Activated CD4-positive, alpha-beta T cell treated with anti-CD3 and anti-CD28 coated beads for 36 hours (primary cell): ENCODE measurements at regions not wholly inside any gene's neighbourhood (a gene's known extent, or its start where the extent isn't known, plus 50 kb on each side); places are given as distances from the start of the nearest gene placed in this dataset.

Experiments
- ATAC-seq: fragments of 200-7000 bp; cut with Tn5 transposase; one replicate; pipeline ENCODE4 v1.10.0; 2021; ENCODE audit warnings: mild to moderate bottlenecking, moderate library complexity
- CTCF ChIA-PET: fragments of 350-600 bp; sonication (Branson Sonifier 250); formaldehyde crosslinking; loops from one replicate; lab custom pipeline; 2021; ENCODE audit warnings: antibody characterized with exemption; lab: Charles Lee
- POLR2A ChIA-PET: fragments of 350-600 bp; sonication (Branson Sonifier 250); formaldehyde crosslinking; loops from one replicate; lab custom pipeline; 2021; ENCODE audit warnings: antibody characterized with exemption, inconsistent platforms; lab: Charles Lee
- DNase-seq: peaks from one replicate; pipeline ENCODE4 v3.0.0-alpha.2; 2020
- H3K27ac Mint-ChIP-seq: one replicate; pipeline ENCODE4 v1.8.0; 2021; ENCODE audit warnings: mixed read lengths
- H3K27me3 Mint-ChIP-seq: one replicate; pipeline ENCODE4 v1.8.0; 2021; ENCODE audit warnings: mixed read lengths
- H3K36me3 Mint-ChIP-seq: one replicate; pipeline ENCODE4 v1.8.0; 2021; ENCODE audit warnings: low read depth, mixed read lengths
- H3K4me1 Mint-ChIP-seq: one replicate; pipeline ENCODE4 v1.8.0; 2021; ENCODE audit warnings: mixed read lengths
- H3K4me3 Mint-ChIP-seq: one replicate; pipeline ENCODE4 v1.8.0; 2021; ENCODE audit warnings: mild to moderate bottlenecking, moderate library complexity, mixed read lengths
- H3K9me3 Mint-ChIP-seq: one replicate; pipeline ENCODE4 v1.8.0; 2021; ENCODE audit warnings: low read depth, mixed read lengths
- intact Hi-C, 2 experiments: fragments of 100-400 bp; cut with DNase I in 1 of 2; cut with micrococcal nuclease in 1 of 2; formaldehyde crosslinking; loops; one replicate each; pipeline versions ENCODE4 v1.14.2 to v1.15.1; 2022 to 2024; cut with DNase I, micrococcal nuclease

GRCh38 chr5:172567294-172567693 is 73.8 kb upstream of the NEURL1B start:
- no peak overlapping the region for H3K27ac Mint-ChIP-seq
- DNase-seq (no peak), ATAC-seq (no peak)
- peaks cover 4% of the 10 kb centered on the region for H3K27me3 Mint-ChIP-seq
- H3K36me3 Mint-ChIP-seq: no peaks in the 10 kb centered on the region
- ChIA-PET POLR2A (no interaction called here), CTCF (interaction anchor here (0.7 kb wide), 1 partner anchor 21 kb away, joined by 3 read pairs; no protein-coding TSS in a partner anchor)
- H3K9me3 Mint-ChIP-seq: no peaks in the 10 kb centered on the region
- H3K4me1 Mint-ChIP-seq: no peaks in the 10 kb centered on the region
- no peak overlapping the region for H3K4me3 Mint-ChIP-seq
- intact Hi-C loops: no loop called here

- Mint-ChIP-seq H3K36me3 (no peaks in the 10 kb centered on the region), H3K4me1 (no peaks in the 10 kb centered on the region), H3K9me3 (no peaks in the 10 kb centered on the region), H3K4me3 (no peak overlapping the region), H3K27me3 (peaks cover 4% of the 10 kb centered on the region), H3K27ac (no peak overlapping the region)
- ATAC-seq: no peak
- POLR2A ChIA-PET: no interaction called here
- DNase-seq: no peak
- CTCF ChIA-PET: no interaction called here
- intact Hi-C loops: no loop called here
These were observed 75.0 kb upstream of the NEURL1B start for GRCh38 chr5:172565931-172566665.

- no peak overlapping the region for H3K4me3 Mint-ChIP-seq
- no peak overlapping the region for H3K27ac Mint-ChIP-seq
- H3K27me3 Mint-ChIP-seq: peaks cover 4% of the 10 kb centered on the region
- ChIA-PET POLR2A (no interaction called here), CTCF (no interaction called here)
- no peaks in the 10 kb centered on the region for H3K4me1 Mint-ChIP-seq
- H3K9me3 Mint-ChIP-seq: no peaks in the 10 kb centered on the region
- intact Hi-C loops: no loop called here
- H3K36me3 Mint-ChIP-seq: no peaks in the 10 kb centered on the region
- ATAC-seq (no peak), DNase-seq (no peak)
These were observed 75.6 kb upstream of the NEURL1B start for GRCh38 chr5:172565455-172565854.

- Mint-ChIP-seq H3K27ac (no peak overlapping the region), H3K27me3 (peaks cover 4% of the 10 kb centered on the region), H3K4me3 (no peak overlapping the region), H3K36me3 (no peaks in the 10 kb centered on the region), H3K9me3 (no peaks in the 10 kb centered on the region), H3K4me1 (no peaks in the 10 kb centered on the region)
- POLR2A ChIA-PET: no interaction called here
- CTCF ChIA-PET: no interaction called here
- intact Hi-C loops: no loop called here
- DNase-seq: no peak
- ATAC-seq: no peak
These were observed 76.2 kb upstream of the NEURL1B start for GRCh38 chr5:172564883-172565282.

GRCh38 chr5:172564188-172564587 is 76.9 kb upstream of the NEURL1B start:
- POLR2A ChIA-PET: no interaction called here
- Mint-ChIP-seq H3K4me3 (no peak overlapping the region), H3K9me3 (no peaks in the 10 kb centered on the region), H3K27ac (no peak overlapping the region), H3K36me3 (no peaks in the 10 kb centered on the region), H3K4me1 (no peaks in the 10 kb centered on the region), H3K27me3 (peaks cover 4% of the 10 kb centered on the region)
- intact Hi-C loops: no loop called here
- CTCF ChIA-PET: interaction anchor here (0.5 kb wide), 1 partner anchor 357 kb away, joined by 3 read pairs; no protein-coding TSS in a partner anchor
- DNase-seq (no peak), ATAC-seq (no peak)

- intact Hi-C loops: no loop called here
- no peak overlapping the region for H3K4me3 Mint-ChIP-seq
- H3K27ac Mint-ChIP-seq: no peak overlapping the region
- no peaks in the 10 kb centered on the region for H3K4me1 Mint-ChIP-seq
- no peak for DNase-seq
- H3K27me3 Mint-ChIP-seq: peaks cover 4% of the 10 kb centered on the region
- H3K9me3 Mint-ChIP-seq: no peaks in the 10 kb centered on the region
- CTCF ChIA-PET: interaction anchor here (0.8 kb wide), 2 partner anchors 655 to 855 kb away, joined by 3 read pairs; no protein-coding TSS in a partner anchor
- ATAC-seq: no peak
- H3K36me3 Mint-ChIP-seq: no peaks in the 10 kb centered on the region
- POLR2A ChIA-PET: no interaction called here
These were observed 78.6 kb upstream of the NEURL1B start for GRCh38 chr5:172562443-172562842.

- intact Hi-C loops: no loop called here
- Mint-ChIP-seq H3K27me3 (peaks cover 4% of the 10 kb centered on the region), H3K4me3 (no peak overlapping the region), H3K4me1 (no peaks in the 10 kb centered on the region), H3K27ac (no peak overlapping the region), H3K36me3 (no peaks in the 10 kb centered on the region), H3K9me3 (no peaks in the 10 kb centered on the region)
- CTCF ChIA-PET: interaction anchor here (0.6 kb wide), 1 partner anchor 16 kb away, joined by 3 read pairs; no protein-coding TSS in a partner anchor
- no peak for DNase-seq
- POLR2A ChIA-PET: no interaction called here
- ATAC-seq: no peak
These were observed 79.9 kb upstream of the NEURL1B start for GRCh38 chr5:172561151-172561550.

GRCh38 chr5:172559004-172559932 is 81.8 kb upstream of the NEURL1B start:
- no peaks in the 10 kb centered on the region for H3K9me3 Mint-ChIP-seq
- POLR2A ChIA-PET: no interaction called here
- intact Hi-C loops: no loop called here

GRCh38 chr5:172558076-172558976 is 82.7 kb upstream of the NEURL1B start:
- Mint-ChIP-seq H3K4me1 (no peaks in the 10 kb centered on the region), H3K9me3 (no peaks in the 10 kb centered on the region), H3K27me3 (peaks cover 4% of the 10 kb centered on the region), H3K4me3 (no peak overlapping the region), H3K27ac (no peak overlapping the region), H3K36me3 (no peaks in the 10 kb centered on the region)
- POLR2A ChIA-PET: no interaction called here
- DNase-seq (no peak), ATAC-seq (no peak)
- CTCF ChIA-PET: interaction anchor here (0.7 kb wide), 1 partner anchor 296 kb away, joined by 3 read pairs; no protein-coding TSS in a partner anchor
- intact Hi-C loops: no loop called here

More at GRCh38 chr5:172559004-172559932, 81.8 kb upstream of the NEURL1B start:
- peaks cover 4% of the 10 kb centered on the region for H3K27me3 Mint-ChIP-seq
- H3K36me3 Mint-ChIP-seq: no peaks in the 10 kb centered on the region
- H3K27ac Mint-ChIP-seq: no peak overlapping the region
- DNase-seq (no peak), ATAC-seq (no peak)
- no peaks in the 10 kb centered on the region for H3K4me1 Mint-ChIP-seq
- CTCF ChIA-PET: interaction anchor here (0.7 kb wide), 1 partner anchor 297 kb away, joined by 3 read pairs; no protein-coding TSS in a partner anchor
- no peak overlapping the region for H3K4me3 Mint-ChIP-seq

GRCh38 chr5:172556971-172557461 is 84.0 kb upstream of the NEURL1B start:
- CTCF ChIA-PET: interaction anchor here (0.7 kb wide), 1 partner anchor 60 kb away, joined by 3 read pairs; no protein-coding TSS in a partner anchor
- no peak for DNase-seq
- intact Hi-C loops: no loop called here
- Mint-ChIP-seq H3K9me3 (no peaks in the 10 kb centered on the region), H3K27me3 (no peaks in the 10 kb centered on the region), H3K36me3 (no peaks in the 10 kb centered on the region), H3K4me3 (no peak overlapping the region), H3K4me1 (no peaks in the 10 kb centered on the region), H3K27ac (no peak overlapping the region)
- POLR2A ChIA-PET: no interaction called here
- ATAC-seq: no peak

GRCh38 chr5:172556262-172556661 is 84.8 kb upstream of the NEURL1B start:
- ChIA-PET POLR2A (no interaction called here), CTCF (no interaction called here)
- no peak overlapping the region for H3K4me3 Mint-ChIP-seq
- no peaks in the 10 kb centered on the region for H3K27me3 Mint-ChIP-seq
- intact Hi-C loops: no loop called here
- DNase-seq (no peak), ATAC-seq (no peak)
- no peaks in the 10 kb centered on the region for H3K9me3 Mint-ChIP-seq
- H3K4me1 Mint-ChIP-seq: no peaks in the 10 kb centered on the region
- H3K36me3 Mint-ChIP-seq: no peaks in the 10 kb centered on the region
- no peak overlapping the region for H3K27ac Mint-ChIP-seq
